ENCODE measurements at regions not wholly inside any gene's neighbourhood (a gene's known extent, or its start where the extent isn't known, plus 50 kb on each side); places are given as distances from the start of the nearest gene placed in this dataset.

- DNase-seq (ENCODE audit: low spot score) (no peak), ATAC-seq (no peak)
- Mint-ChIP-seq H3K4me3 (no peak overlapping the region), H3K27me3 (ENCODE audit: low read depth) (no peaks in the 10 kb centered on the region), H3K4me1 (no peaks in the 10 kb centered on the region), H3K9me3 (peaks cover 27% of the 10 kb centered on the region), H3K27ac (no peak overlapping the region; the same call in 1 of the 2 replicates), H3K36me3 (peaks cover 11% of the 10 kb centered on the region)
- ChIA-PET CTCF (no interaction called here), POLR2A (interaction anchor here (0.9 kb wide), 1 partner anchor 343 kb away, joined by 3 read pairs; no protein-coding TSS in a partner anchor)
- no peak for TF ChIP-seq ZNF512 (CRISPR knock-in tag; IDR thresholded peaks at IDR 0.05; ENCODE audit: borderline replicate concordance)
- no peak for TF ChIP-seq MLX (CRISPR knock-in tag; IDR thresholded peaks at IDR 0.05)
- TF ChIP-seq, protein P1, sequence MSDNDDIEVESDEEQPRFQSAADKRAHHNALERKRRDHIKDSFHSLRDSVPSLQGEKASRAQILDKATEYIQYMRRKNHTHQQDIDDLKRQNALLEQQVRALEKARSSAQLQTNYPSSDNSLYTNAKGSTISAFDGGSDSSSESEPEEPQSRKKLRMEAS (CRISPR knock-in tag; IDR thresholded peaks at IDR 0.05), result no peak
- no peak for TF ChIP-seq ERG (CRISPR knock-in tag; IDR thresholded peaks at IDR 0.05)
- TF ChIP-seq JUN (CRISPR knock-in tag; IDR thresholded peaks at IDR 0.05), result no peak
- TF ChIP-seq, protein P2, sequence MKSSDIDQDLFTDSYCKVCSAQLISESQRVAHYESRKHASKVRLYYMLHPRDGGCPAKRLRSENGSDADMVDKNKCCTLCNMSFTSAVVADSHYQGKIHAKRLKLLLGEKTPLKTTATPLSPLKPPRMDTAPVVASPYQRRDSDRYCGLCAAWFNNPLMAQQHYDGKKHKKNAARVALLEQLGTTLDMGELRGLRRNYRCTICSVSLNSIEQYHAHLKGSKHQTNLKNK (CRISPR knock-in tag; IDR thresholded peaks at IDR 0.05), result no peak
- no peak for TF ChIP-seq GTF2I (CRISPR knock-in tag; conservative IDR thresholded peaks at IDR 0.05)
- TF ChIP-seq, protein P3, sequence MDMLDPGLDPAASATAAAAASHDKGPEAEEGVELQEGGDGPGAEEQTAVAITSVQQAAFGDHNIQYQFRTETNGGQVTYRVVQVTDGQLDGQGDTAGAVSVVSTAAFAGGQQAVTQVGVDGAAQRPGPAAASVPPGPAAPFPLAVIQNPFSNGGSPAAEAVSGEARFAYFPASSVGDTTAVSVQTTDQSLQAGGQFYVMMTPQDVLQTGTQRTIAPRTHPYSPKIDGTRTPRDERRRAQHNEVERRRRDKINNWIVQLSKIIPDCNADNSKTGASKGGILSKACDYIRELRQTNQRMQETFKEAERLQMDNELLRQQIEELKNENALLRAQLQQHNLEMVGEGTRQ (CRISPR knock-in tag; IDR thresholded peaks at IDR 0.05), result no peak
- TF ChIP-seq FOXJ3 (CRISPR knock-in tag; IDR thresholded peaks at IDR 0.05; ENCODE audit: borderline replicate concordance), result no peak
- no peak for TF ChIP-seq NR1H2 (CRISPR knock-in tag; IDR thresholded peaks at IDR 0.05)
- TF ChIP-seq ATF6 (CRISPR knock-in tag; IDR thresholded peaks at IDR 0.05), result no peak
- no peak for TF ChIP-seq ELF4 (CRISPR knock-in tag; IDR thresholded peaks at IDR 0.05; ENCODE audit: low read depth)
Measured at GRCh38 chr9:106277966-106278365, 583.6 kb downstream of the TMEM38B start.

- no peak overlapping the region for H3K4me3 Mint-ChIP-seq
- H3K36me3 Mint-ChIP-seq, result peaks cover 5% of the 10 kb centered on the region; the same call in 1 of the 2 replicates
- DNase-seq (ENCODE audit: low spot score), result no peak
- POLR2A ChIA-PET, result no interaction called here
- no peak for ATAC-seq
- H3K4me1 Mint-ChIP-seq, result peaks cover 26% of the 10 kb centered on the region
- H3K27me3 Mint-ChIP-seq (ENCODE audit: low read depth), result no peaks in the 10 kb centered on the region
- H3K9me3 Mint-ChIP-seq, result peaks cover 16% of the 10 kb centered on the region
- CTCF ChIA-PET, result interaction anchor here (0.6 to 2.4 kb wide), 17 partner anchors 10 to 888 kb away, joined by 3 to 10 read pairs (median 3); no protein-coding TSS in a partner anchor
- no peak overlapping the region for H3K27ac Mint-ChIP-seq
- TF ChIP-seq FOXP1 (CRISPR knock-in tag; IDR thresholded peaks at IDR 0.05; ENCODE audit: borderline replicate concordance) (no peak), ZNF396 (CRISPR knock-in tag; IDR thresholded peaks at IDR 0.05; ENCODE audit: borderline replicate concordance) (no peak), SMAD3 (CRISPR knock-in tag; IDR thresholded peaks at IDR 0.05; ENCODE audit: borderline replicate concordance) (no peak), GTF2I (CRISPR knock-in tag; conservative IDR thresholded peaks at IDR 0.05) (no peak), NFATC4 (CRISPR knock-in tag; IDR thresholded peaks at IDR 0.05) (no peak), CBFB (CRISPR knock-in tag; IDR thresholded peaks at IDR 0.05; ENCODE audit: low read depth) (no peak), ATF1 (CRISPR knock-in tag; IDR thresholded peaks at IDR 0.05) (no peak), CREM (CRISPR knock-in tag; IDR thresholded peaks at IDR 0.05) (no peak), NR2C2 (CRISPR knock-in tag; IDR thresholded peaks at IDR 0.05) (no peak), STAT6 (CRISPR knock-in tag; conservative IDR thresholded peaks at IDR 0.05; ENCODE audit: low read depth) (no peak), NR1H2 (CRISPR knock-in tag; IDR thresholded peaks at IDR 0.05) (no peak)
- TF ChIP-seq, protein P4, sequence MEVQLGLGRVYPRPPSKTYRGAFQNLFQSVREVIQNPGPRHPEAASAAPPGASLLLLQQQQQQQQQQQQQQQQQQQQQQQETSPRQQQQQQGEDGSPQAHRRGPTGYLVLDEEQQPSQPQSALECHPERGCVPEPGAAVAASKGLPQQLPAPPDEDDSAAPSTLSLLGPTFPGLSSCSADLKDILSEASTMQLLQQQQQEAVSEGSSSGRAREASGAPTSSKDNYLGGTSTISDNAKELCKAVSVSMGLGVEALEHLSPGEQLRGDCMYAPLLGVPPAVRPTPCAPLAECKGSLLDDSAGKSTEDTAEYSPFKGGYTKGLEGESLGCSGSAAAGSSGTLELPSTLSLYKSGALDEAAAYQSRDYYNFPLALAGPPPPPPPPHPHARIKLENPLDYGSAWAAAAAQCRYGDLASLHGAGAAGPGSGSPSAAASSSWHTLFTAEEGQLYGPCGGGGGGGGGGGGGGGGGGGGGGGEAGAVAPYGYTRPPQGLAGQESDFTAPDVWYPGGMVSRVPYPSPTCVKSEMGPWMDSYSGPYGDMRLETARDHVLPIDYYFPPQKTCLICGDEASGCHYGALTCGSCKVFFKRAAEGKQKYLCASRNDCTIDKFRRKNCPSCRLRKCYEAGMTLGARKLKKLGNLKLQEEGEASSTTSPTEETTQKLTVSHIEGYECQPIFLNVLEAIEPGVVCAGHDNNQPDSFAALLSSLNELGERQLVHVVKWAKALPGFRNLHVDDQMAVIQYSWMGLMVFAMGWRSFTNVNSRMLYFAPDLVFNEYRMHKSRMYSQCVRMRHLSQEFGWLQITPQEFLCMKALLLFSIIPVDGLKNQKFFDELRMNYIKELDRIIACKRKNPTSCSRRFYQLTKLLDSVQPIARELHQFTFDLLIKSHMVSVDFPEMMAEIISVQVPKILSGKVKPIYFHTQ (CRISPR knock-in tag; IDR thresholded peaks at IDR 0.05), result no peak
Measured at GRCh38 chr9:106283769-106284168, 579.2 kb upstream of the ZNF462 start.

All from WTC11 (cell line).